ENCODE measurements at regions not wholly inside any gene's neighbourhood (a gene's known extent, or its start where the extent isn't known, plus 50 kb on each side); places are given as distances from the start of the nearest gene placed in this dataset.

GRCh38 chr5:3278643-3279042 is 317.0 kb upstream of the IRX1 start:
- no peaks in the 10 kb centered on the region for H3K79me2 ChIP-seq (ENCODE audit: control insufficient read depth, insufficient read depth, low read length)
- H3K9me1 ChIP-seq (ENCODE audit: control insufficient read depth, insufficient read depth, low read length), result no peaks in the 10 kb centered on the region
- ChIA-PET POLR2A (interaction anchor here (0.5 kb wide), 1 partner anchor 17 kb away, joined by 3 read pairs; no protein-coding TSS in a partner anchor), CTCF (ENCODE audit: low intra/inter-chr PET ratio) (no interaction called here)
- DNase-seq (ENCODE audit: extremely low read depth in 1 of 4, low spot score in 3 of 4), result no peak
- no peaks in the 10 kb centered on the region for H3K36me3 ChIP-seq (ENCODE audit: control insufficient read depth, insufficient read depth, low read length)
- BruUV-seq (replicated peaks), result no TSS peak
- peaks cover 0 to 4% of the 10 kb centered on the region in 2 experiments; a peak in 1 of 5 replicates for H3K27me3 ChIP-seq (ENCODE audit: control insufficient read depth in 2 of 2, insufficient read depth in 2 of 2, low read length in 2 of 2)
- intact Hi-C loops (cut with micrococcal nuclease) (no loop called here), in situ Hi-C loops (cut with MboI) (no loop called here)
- H3K27ac ChIP-seq (ENCODE audit: extremely low read depth, low read depth, low read length), result no peak overlapping the region
- no peak overlapping the region for H3K4me3 ChIP-seq
- H3K9ac ChIP-seq (ENCODE audit: insufficient read depth in 1 of 2, low read depth in 2 of 2, low read length in 2 of 2), result no peak overlapping the region
- 0% methylated on average over 1 of the region's 1 CpG for WGBS (ENCODE audit: insufficient coverage, low coverage, missing lambda C conversion rate)
- ATAC-seq, result no peak
- TF ChIP-seq PRMT5 (CRISPR knock-in tag; IDR thresholded peaks at IDR 0.05) (no peak), PCBP2 (IDR thresholded peaks at IDR 0.05; ENCODE audit: low read depth, low read length, poor library complexity, severe bottlenecking) (peak; percentile 88), SMARCA4 (IDR thresholded peaks at IDR 0.05) (no peak)
- H4K20me1 ChIP-seq (replicated peaks; ENCODE audit: control insufficient read depth, insufficient read depth, low read length), result 0 out of 2 replicates have a peak, but pooled peaks cover 3% of the 10 kb centered on the region
- no peaks in the 10 kb centered on the region for H3K4me1 ChIP-seq (replicated peaks in 1 of 2; ENCODE audit: control insufficient read depth in 2 of 2, insufficient read depth in 2 of 2, low read length in 2 of 2)
- H3K4me2 ChIP-seq (ENCODE audit: insufficient read depth, low read length), result no peak overlapping the region
- no peaks in the 10 kb centered on the region for H3K9me3 ChIP-seq (replicated peaks; ENCODE audit: control insufficient read depth, insufficient read depth, low read depth, low read length)
- no peak for FAIRE-seq
- H2AFZ ChIP-seq (ENCODE audit: low read depth, low read length), result no peak overlapping the region

DNA sequence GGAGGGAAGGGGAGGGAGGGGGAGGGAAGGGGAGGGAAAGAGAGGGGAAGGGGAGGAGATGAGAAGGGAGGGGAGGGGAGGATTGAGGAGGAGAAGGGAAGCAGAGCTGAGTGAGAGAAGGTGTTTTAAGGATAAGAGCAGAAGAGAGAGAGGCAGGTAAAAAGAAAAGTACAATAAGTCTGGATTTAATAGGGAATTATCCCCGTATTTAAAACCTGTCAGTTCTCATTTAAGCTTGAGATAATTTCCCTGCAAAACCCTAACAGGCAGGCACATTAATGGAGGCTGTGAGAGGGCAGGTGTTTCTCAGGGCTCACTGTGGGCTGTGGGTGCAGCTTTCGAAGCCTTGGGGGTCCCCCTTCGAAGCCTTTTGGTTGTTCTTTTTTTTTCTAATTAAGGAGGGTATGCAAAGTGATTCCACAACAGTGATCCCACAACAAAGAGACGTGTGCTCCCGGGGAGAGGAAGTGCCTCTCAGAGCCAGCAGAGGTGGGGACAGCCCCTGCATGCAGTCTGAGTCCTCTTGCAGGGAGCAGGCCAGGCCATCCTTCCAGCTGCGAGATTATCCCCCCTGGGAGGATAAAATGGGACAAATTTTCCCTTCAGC is 317.9 kb upstream of the IRX1 start:
- BruUV-seq (replicated peaks), result no TSS peak
- WGBS (ENCODE audit: insufficient coverage, low coverage, missing lambda C conversion rate), result 1% methylated on average over 6 of the region's 6 CpGs
- no peaks in the 10 kb centered on the region for H3K4me1 ChIP-seq (replicated peaks in 1 of 2; ENCODE audit: control insufficient read depth in 2 of 2, insufficient read depth in 2 of 2, low read length in 2 of 2)
- intact Hi-C loops (cut with micrococcal nuclease) (no loop called here), in situ Hi-C loops (cut with MboI) (no loop called here)
- H3K27me3 ChIP-seq (ENCODE audit: control insufficient read depth in 2 of 2, insufficient read depth in 2 of 2, low read length in 2 of 2), result peaks cover 0 to under 1% of the 10 kb centered on the region in 2 experiments; a peak in 1 of 5 replicates
- ChIA-PET CTCF (ENCODE audit: low intra/inter-chr PET ratio) (no interaction called here), POLR2A (no interaction called here)
- H3K4me2 ChIP-seq (ENCODE audit: insufficient read depth, low read length), result no peak overlapping the region
- TF ChIP-seq PCBP2 (IDR thresholded peaks at IDR 0.05; ENCODE audit: low read depth, low read length, poor library complexity, severe bottlenecking), result peak; percentile 59
- no peak for TF ChIP-seq GTF2B (IDR thresholded peaks at IDR 0.05; ENCODE audit: extremely low read depth, insufficient read length)
- TF ChIP-seq ZFPM2 (CRISPR knock-in tag; IDR thresholded peaks at IDR 0.05), result no peak
- H3K9ac ChIP-seq (ENCODE audit: insufficient read depth in 1 of 2, low read depth in 2 of 2, low read length in 2 of 2), result no peak overlapping the region
- H4K20me1 ChIP-seq (replicated peaks; ENCODE audit: control insufficient read depth, insufficient read depth, low read length), result no peaks in the 10 kb centered on the region
- no peaks in the 10 kb centered on the region for H3K9me3 ChIP-seq (replicated peaks; ENCODE audit: control insufficient read depth, insufficient read depth, low read depth, low read length)
- DNase-seq (ENCODE audit: extremely low read depth in 1 of 4, low spot score in 3 of 4) (no peak), FAIRE-seq (no peak), ATAC-seq (no peak)
- H3K27ac ChIP-seq (ENCODE audit: extremely low read depth, low read depth, low read length), result no peak overlapping the region
- no peak overlapping the region for H3K4me3 ChIP-seq
- H3K9me1 ChIP-seq (ENCODE audit: control insufficient read depth, insufficient read depth, low read length), result no peaks in the 10 kb centered on the region
- H3K79me2 ChIP-seq (ENCODE audit: control insufficient read depth, insufficient read depth, low read length), result no peaks in the 10 kb centered on the region
- H3K36me3 ChIP-seq (ENCODE audit: control insufficient read depth, insufficient read depth, low read length), result no peaks in the 10 kb centered on the region
- H2AFZ ChIP-seq (ENCODE audit: low read depth, low read length), result no peak overlapping the region
